HL-60 (cell line): ENCODE measurements at regions not wholly inside any gene's neighbourhood (a gene's known extent, or its start where the extent isn't known, plus 50 kb on each side); places are given as distances from the start of the nearest gene placed in this dataset.

Experiments
- DNase-seq, 2 experiments: peaks; one replicate each; pipeline ENCODE4 v3.0.0-alpha.2; 2010 to 2020; ENCODE audit warnings: low read depth in 1 of 2, low spot score in 1 of 2
- H3K27ac ChIP-seq: fragments of 250-450 bp; sonication (Bioruptor Pico); replicated peaks from 2 replicates; pipeline ENCODE4 v1.5.1; 2020; ENCODE audit warnings: mild to moderate bottlenecking, moderate library complexity
- H3K27me3 ChIP-seq: fragments of 250-450 bp; sonication (Bioruptor Pico); 2 replicates; pipeline ENCODE4 v1.5.1; 2021; ENCODE audit warnings: mild to moderate bottlenecking, moderate library complexity; ENCODE audit not compliant: insufficient read depth, poor library complexity, severe bottlenecking
- H3K4me3 ChIP-seq: replicated peaks from 2 replicates; pipeline ENCODE4 v1.5.1; 2011; ENCODE audit warnings: mild to moderate bottlenecking, control low read depth, low read length; ENCODE audit not compliant: insufficient read depth
- GABPA ChIP-seq: IDR thresholded peaks from 2 replicates; pipeline ENCODE4 v1.6.1; 2012; ENCODE audit warnings: low read depth
- POLR2AphosphoS5 ChIP-seq: IDR thresholded peaks from 2 replicates; pipeline ENCODE4 v1.6.1; 2012; ENCODE audit warnings: low read depth
- SPI1 ChIP-seq: IDR thresholded peaks from 2 replicates; pipeline ENCODE4 v1.6.1; 2012; ENCODE audit warnings: low read depth, mild to moderate bottlenecking, borderline replicate concordance
- TF ChIP-seq, protein P1 (sequence below): IDR thresholded peaks from one replicate; pipeline ENCODE4 v1.5.1; 2011; ENCODE audit warnings: low read length, control low read depth, inconsistent platforms; ENCODE audit not compliant: insufficient read depth
- TF ChIP-seq, protein P2 (sequence below): IDR thresholded peaks from 2 replicates; pipeline ENCODE4 v1.6.1; 2012; ENCODE audit warnings: low read depth; ENCODE audit not compliant: insufficient replicate concordance

DNA sequence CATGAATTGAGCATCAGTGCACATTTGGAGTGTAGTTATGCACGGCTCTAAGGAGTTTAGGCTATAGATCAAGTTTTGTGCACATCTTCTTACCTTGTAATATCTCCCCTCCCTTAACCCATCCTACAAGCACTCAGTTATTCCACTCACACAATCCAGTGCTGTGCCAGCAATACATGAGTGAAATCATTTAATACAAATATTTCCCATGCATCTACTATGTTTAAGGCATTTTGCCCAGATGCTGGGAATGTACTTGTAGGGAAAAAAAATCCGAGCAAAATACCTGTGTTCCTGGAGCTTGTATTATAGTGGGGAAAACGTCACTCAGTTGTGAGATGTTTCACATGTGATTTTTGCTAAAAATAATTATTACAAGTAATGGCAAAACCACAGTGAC, 191.6 kb upstream of the LDB2 start:
- TF ChIP-seq SPI1 (no peak), POLR2AphosphoS5 (no peak), GABPA (no peak)
- TF ChIP-seq, protein P1, sequence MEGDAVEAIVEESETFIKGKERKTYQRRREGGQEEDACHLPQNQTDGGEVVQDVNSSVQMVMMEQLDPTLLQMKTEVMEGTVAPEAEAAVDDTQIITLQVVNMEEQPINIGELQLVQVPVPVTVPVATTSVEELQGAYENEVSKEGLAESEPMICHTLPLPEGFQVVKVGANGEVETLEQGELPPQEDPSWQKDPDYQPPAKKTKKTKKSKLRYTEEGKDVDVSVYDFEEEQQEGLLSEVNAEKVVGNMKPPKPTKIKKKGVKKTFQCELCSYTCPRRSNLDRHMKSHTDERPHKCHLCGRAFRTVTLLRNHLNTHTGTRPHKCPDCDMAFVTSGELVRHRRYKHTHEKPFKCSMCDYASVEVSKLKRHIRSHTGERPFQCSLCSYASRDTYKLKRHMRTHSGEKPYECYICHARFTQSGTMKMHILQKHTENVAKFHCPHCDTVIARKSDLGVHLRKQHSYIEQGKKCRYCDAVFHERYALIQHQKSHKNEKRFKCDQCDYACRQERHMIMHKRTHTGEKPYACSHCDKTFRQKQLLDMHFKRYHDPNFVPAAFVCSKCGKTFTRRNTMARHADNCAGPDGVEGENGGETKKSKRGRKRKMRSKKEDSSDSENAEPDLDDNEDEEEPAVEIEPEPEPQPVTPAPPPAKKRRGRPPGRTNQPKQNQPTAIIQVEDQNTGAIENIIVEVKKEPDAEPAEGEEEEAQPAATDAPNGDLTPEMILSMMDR: no peak
- TF ChIP-seq, protein P2, sequence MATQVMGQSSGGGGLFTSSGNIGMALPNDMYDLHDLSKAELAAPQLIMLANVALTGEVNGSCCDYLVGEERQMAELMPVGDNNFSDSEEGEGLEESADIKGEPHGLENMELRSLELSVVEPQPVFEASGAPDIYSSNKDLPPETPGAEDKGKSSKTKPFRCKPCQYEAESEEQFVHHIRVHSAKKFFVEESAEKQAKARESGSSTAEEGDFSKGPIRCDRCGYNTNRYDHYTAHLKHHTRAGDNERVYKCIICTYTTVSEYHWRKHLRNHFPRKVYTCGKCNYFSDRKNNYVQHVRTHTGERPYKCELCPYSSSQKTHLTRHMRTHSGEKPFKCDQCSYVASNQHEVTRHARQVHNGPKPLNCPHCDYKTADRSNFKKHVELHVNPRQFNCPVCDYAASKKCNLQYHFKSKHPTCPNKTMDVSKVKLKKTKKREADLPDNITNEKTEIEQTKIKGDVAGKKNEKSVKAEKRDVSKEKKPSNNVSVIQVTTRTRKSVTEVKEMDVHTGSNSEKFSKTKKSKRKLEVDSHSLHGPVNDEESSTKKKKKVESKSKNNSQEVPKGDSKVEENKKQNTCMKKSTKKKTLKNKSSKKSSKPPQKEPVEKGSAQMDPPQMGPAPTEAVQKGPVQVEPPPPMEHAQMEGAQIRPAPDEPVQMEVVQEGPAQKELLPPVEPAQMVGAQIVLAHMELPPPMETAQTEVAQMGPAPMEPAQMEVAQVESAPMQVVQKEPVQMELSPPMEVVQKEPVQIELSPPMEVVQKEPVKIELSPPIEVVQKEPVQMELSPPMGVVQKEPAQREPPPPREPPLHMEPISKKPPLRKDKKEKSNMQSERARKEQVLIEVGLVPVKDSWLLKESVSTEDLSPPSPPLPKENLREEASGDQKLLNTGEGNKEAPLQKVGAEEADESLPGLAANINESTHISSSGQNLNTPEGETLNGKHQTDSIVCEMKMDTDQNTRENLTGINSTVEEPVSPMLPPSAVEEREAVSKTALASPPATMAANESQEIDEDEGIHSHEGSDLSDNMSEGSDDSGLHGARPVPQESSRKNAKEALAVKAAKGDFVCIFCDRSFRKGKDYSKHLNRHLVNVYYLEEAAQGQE: no peak
- H3K27me3 ChIP-seq: no peaks in the 10 kb centered on the region
- H3K4me3 ChIP-seq: no peak overlapping the region
- no peak overlapping the region for H3K27ac ChIP-seq
- DNase-seq: no peak

DNA sequence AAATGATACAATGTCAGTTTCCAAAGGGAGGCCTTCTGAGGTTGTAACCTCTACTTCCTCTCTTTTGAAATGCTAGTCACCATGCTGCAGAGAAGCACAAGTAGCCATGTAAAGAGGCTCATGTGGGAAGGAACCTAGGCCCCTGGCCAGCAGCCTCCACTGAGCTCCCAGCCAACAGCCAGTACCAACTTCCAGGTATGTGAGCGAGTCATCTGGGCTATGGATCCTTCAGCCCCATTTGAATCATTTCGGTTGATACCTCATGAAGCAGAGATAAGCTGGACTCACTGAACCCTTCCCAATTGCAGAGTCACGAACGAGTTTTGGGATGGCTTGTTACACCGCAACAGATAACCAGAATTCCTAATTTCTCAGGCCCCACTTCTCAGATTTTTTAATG, 187.0 kb upstream of the LDB2 start:
- Histone ChIP-seq H3K4me3 (no peak overlapping the region), H3K27ac (no peak overlapping the region), H3K27me3 (no peaks in the 10 kb centered on the region)
- DNase-seq: no peak
- TF ChIP-seq GABPA: no peak
- no peak for TF ChIP-seq POLR2AphosphoS5
- no peak for TF ChIP-seq SPI1

DNA sequence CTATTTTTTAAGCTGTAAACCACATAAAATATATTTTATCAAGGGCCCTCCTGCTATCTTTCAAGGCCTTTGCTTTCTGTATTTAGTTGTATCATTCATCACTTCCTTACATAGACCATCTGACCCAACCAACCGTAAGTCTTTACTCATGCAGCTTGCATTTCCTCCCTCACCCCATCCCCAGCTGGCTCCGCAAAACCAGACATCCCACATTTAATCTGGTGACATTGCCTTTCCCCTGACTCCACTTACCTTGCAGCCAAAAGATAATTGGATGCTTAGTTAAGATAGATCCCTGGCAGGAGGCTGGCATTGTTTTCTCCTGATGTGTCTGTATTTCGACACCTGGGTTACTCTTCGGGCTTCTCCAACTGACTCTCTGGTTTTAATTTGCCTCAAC, 183.7 kb upstream of the LDB2 start:
- H3K27ac ChIP-seq: no peak overlapping the region
- TF ChIP-seq, protein P1: no peak
- TF ChIP-seq, protein P2: no peak
- TF ChIP-seq SPI1: no peak
- TF ChIP-seq GABPA: no peak
- TF ChIP-seq POLR2AphosphoS5: no peak
- DNase-seq: no peak
- no peak overlapping the region for H3K4me3 ChIP-seq
- no peaks in the 10 kb centered on the region for H3K27me3 ChIP-seq

DNA sequence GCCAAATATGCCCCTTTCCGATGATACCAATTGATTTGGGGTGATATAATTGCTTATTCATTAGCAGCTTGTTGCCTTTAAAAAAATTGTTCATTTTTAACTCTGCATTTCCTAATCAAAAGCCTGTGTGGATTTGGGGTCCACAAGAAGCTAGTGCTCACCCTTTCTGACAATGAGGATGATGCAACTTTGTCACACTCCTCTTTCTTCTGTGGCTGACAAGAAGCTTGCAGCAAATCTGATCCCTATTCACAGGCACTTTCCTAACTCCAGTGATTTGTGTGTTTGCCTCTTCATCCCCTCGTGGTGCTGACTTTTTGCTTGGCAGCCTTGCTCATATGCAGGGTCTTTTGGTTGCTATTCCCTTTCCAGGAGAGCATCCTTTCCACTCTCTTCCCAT, 182.7 kb upstream of the LDB2 start:
- H3K4me3 ChIP-seq: no peak overlapping the region
- H3K27ac ChIP-seq: no peak overlapping the region
- no peak for DNase-seq
- H3K27me3 ChIP-seq: no peaks in the 10 kb centered on the region
- TF ChIP-seq POLR2AphosphoS5 (no peak), GABPA (no peak), SPI1 (no peak)
- TF ChIP-seq, protein P1: no peak
- TF ChIP-seq, protein P2: no peak
